ENCODE measurements at regions not wholly inside any gene's neighbourhood (a gene's known extent, or its start where the extent isn't known, plus 50 kb on each side); places are given as distances from the start of the nearest gene placed in this dataset.
"Not testable (repeated sequence)": the region's sequence is repeated elsewhere in the genome, so short reads cannot be mapped to it uniquely, and the experiment has no call there.

DNA sequence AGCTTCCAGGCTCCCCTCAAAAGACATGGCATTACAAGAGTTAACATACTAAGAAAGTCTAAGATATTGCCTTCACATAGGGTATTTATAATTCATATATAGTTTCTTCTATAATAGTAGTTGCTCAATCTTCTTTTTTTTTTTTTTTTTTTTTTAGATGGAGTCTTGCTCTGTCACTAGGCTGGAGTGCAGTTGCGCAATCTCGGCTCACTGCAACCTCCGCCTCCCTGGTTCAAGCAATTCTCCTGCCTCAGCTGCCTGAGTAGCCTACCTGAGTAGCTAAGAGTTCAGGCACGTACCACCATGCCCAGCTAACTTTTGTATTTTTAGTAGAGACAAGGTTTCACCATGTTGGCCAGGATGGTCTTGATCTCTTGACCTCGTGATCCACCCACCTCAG lies 337.0 kb downstream of the FAM181B start:
- not testable (repeated sequence) for TF ChIP-seq CTCF (IDR thresholded peaks at IDR 0.05); POLR2AphosphoS5 (IDR thresholded peaks at IDR 0.05; ENCODE audit: low read depth, low read length); TCF7L2 (IDR thresholded peaks at IDR 0.05; ENCODE audit: low read depth, low read length)

Data from Panc1 (cell line).